Fibroblast of skin of left biceps (primary cell): ENCODE measurements at regions not wholly inside any gene's neighbourhood (a gene's known extent, or its start where the extent isn't known, plus 50 kb on each side); places are given as distances from the start of the nearest gene placed in this dataset.
"Not testable (repeated sequence)": the region's sequence is repeated elsewhere in the genome, so short reads cannot be mapped to it uniquely, and the experiment has no call there.

Source experiments
- DNase-seq, 2 experiments: peaks; one replicate each; pipeline ENCODE4 v3.0.0-alpha.2; 2013; ENCODE audit warnings: low read depth in 2 of 2

- no peak for DNase-seq
Measured at GRCh38 chr5:159783726-159784247, 132.5 kb upstream of the ADRA1B start.

DNA sequence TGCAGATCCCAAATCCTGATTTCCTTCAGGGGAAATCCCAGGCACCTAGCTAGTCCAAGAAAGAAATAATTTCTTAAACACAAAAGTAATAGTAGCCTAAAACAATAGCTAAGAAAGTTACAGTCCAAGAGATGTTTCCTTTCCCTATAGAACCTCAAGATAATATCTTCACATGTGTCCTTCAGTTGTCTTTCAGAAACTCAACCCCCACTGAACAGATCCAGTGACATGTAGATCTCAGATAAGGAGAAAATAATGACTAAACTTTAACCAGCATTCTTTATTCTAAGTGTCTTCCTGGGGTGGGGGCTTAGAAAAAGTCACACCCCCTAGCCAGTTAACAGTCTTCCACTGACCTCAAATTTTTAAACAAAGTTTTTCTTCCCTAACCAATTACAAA is 131.3 kb upstream of the ADRA1B start:
- DNase-seq = no peak

- DNase-seq = no peak
Measured at GRCh38 chr5:159785656-159786055, 130.6 kb upstream of the ADRA1B start.

DNA sequence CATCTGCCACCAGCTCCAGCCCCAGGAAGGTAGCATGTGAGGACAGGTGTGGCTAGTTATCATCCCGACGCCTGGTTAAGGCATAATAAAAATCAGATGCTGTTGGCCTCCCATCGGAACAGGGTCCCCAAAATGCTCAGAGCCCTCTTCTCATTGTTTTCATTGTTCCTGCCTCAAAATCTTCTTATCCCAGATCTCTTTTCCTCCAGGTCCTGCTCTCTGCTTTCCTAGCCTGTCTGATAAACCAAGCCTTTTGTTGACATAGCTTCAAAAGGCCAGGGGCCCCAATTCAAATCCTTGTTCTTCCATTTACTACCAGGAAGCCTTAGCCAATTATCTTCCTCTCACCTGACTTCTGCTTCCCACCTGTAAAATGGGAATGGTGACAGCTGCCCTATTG is 130.1 kb upstream of the ADRA1B start:
- no peak for DNase-seq

- DNase-seq = peak; percentile 70 to 73
Measured at GRCh38 chr5:159786901-159787691, 129.2 kb upstream of the ADRA1B start.

GRCh38 chr5:159787837-159788236 is 128.4 kb upstream of the ADRA1B start:
- no peak for DNase-seq

DNA sequence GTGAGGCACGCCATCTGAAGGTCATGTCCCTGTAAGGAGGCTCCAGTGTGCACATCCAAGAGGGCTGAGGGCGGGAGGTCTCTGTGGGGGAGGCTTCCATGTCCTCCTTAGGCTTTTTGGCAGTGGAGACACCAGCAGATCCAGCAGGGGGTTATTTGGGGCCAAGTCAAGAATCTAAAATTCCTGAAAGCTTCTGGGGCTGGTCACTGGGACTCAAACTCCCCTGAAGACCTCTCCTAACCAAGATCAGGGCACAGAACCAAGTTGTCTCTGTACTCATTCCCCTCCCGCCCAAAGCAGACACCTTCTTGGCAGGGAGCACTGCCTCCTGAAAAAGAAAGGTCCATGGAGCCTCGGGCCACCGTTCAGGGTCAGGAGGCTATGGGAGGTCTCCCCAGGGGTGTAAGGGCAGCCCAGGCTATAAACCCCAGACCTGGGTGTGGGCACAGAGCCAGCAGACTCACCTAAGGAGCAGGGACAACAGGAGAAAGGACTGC is 127.4 kb upstream of the ADRA1B start:
- no peak for DNase-seq

DNA sequence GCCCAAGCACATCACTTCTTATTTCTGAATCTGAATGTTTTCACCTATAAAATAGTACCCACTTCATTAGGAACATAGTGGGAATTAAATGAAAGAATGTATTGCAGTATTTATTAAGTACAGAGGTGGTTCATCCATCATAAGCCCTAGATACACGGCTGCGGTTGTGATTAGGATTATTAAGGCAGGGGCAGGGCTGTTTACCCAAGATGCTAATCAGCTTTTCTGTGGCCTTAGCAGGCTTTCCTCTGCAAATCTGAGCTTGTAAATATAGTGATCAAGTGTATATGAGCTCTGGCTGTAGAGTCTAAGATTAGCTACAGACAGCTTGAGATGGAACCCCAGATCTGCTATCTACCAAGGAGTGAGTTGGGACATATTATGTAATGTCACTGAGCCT is 124.1 kb upstream of the ADRA1B start:
- DNase-seq = no peak

DNA sequence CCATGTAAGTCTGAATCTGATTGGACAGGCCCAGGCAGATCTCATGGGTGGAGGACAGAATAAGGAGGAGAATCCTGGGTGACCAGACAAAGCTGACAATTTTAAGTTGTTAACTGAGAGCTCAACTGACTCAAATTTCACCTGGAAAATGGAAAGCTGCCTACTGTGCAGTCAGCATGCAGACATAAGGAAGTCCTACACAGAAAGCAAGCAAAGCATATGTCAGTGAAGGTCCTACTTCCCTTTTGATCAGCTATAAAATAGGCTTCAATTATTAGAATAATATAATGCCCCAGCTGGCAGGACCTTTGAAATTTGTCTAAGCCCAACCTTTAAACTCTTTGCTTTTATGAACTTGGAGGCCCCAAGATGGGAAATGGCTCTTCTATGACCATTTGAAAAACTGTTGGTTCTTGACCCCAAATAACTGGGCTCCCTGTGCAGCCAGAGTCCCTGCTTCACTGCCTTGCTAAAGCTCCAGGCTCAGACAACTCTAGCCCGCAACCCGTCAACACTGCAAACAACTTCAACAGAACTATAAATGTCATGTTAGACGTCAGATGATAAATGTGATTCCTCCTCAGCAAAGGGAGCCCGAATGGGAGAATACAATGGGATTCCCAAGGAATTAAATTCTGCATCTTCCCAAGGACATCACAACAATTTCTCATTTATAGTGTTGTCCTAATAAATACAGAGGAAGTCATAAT is 118.9 kb upstream of the ADRA1B start:
- DNase-seq = no peak

DNA sequence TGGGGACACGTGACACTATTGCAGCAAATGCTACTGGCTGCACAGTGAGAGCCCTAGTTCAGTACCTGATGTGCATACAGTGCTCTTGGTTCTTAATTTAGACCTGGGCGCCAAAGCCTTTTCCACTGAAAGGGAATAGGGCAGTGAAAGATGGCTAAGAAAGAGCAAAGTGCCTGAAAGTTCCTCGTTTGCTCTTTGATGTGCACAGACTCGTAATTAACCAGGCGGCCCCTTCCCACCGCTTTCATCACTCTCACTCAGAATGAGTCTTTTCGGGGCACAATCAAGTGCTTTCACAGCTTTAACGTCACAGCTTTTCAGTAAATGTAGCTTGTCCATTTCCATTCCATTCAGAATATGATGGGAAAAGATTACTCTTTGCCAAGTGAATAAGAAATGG is 116.6 kb upstream of the ADRA1B start:
- DNase-seq = no peak

- no peak for DNase-seq
Measured at GRCh38 chr5:159800131-159800840, 116.0 kb upstream of the ADRA1B start.

DNA sequence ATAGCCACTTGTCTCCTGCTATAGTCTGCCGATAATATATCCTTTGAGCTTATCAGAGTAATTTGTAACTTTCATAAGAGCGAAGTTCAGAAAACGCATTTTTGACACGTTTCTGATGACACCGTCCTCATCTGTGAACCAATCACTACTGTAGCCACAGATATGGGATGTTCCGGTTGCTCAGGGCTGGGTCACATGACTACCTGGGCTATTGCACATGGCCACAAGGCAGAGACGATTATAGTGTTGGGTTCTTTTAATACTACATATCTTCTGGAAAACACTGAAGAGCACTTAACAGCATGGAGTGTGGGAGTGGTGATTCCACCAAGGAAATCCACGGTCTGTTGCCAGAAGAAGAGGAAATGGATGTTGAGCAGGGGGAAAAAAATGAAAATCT is 115.0 kb upstream of the ADRA1B start:
- DNase-seq = no peak

DNA sequence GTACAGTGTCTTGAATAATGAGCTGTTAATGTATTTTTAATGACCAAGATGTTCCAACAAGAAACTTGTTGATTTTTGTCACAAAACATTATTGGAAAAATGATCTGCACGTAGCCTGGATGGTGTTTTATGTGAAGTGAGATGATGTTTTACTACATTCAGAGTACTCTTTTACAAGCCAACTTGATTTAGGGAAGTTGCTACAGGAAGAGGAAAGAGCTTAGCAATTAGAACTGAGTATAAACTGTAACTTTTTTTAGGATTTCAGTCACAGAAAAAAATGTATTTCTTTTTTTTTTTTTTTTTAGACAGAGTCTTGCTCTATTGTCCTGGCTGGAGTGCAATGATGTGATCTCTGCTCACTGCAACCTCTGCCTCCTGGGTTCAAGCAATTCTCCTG is 113.6 kb upstream of the ADRA1B start:
- no peak for DNase-seq

GRCh38 chr5:159804121-159804520 is 112.2 kb upstream of the ADRA1B start:
- DNase-seq = no peak

DNA sequence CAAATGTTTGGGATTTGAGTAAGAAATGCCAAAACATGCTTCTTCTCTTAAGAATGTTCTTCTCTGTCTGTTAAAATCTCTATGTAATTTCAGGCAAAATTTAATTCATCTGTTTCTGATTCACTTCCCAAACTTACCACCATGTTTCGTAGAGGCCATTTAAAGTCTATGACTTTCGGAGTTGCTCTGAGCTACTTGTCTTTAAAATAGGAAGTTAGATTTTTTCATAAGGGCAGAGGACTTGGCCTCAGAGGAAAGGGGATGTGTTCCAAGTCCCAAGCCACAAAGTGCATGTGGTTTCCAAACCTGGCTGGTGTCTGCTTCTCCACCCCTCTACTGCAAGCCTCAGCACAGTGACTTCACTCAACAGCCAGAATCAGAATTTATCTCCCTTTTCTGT is 111.3 kb upstream of the ADRA1B start:
- no peak for DNase-seq

DNA sequence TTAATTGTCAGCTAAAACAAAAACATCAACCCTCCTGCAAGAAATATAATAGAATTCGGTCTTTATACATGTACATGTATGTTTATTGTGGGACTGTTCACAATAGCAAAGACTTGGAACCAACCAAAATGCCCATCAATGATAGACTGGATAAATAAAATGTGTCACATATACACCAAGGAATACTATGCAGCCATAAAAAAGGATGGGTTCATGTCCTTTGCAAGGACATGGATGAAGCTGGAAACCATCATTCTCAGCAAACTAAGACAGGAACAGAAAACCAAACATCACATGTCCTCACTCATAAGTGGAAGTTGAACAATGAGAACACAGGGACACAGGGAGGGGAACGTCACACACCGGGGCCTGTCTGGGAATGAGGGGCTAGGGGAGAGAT is 109.1 kb upstream of the ADRA1B start:
- not testable (repeated sequence) for DNase-seq

GRCh38 chr5:159807586-159807985 is 108.7 kb upstream of the ADRA1B start:
- no peak for DNase-seq

DNA sequence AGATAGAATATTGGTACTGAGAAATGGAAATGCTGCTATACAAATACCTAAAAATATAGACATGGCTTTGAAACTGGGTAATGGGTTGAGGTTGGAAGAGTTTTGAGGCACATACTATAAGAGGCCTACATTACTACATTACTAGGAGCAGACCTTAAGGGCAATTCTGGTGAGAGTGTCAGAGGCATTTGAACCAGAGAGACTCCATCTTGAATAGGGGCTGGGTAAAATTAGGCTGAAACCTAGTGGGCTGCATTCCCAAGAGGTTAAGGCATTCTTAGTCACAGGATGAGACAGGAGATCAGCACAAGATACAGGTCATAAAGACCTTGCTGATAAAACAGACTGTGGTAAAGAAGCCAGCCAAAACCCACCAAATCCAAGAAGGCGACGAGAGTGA is 104.6 kb upstream of the ADRA1B start:
- DNase-seq = no peak

DNA sequence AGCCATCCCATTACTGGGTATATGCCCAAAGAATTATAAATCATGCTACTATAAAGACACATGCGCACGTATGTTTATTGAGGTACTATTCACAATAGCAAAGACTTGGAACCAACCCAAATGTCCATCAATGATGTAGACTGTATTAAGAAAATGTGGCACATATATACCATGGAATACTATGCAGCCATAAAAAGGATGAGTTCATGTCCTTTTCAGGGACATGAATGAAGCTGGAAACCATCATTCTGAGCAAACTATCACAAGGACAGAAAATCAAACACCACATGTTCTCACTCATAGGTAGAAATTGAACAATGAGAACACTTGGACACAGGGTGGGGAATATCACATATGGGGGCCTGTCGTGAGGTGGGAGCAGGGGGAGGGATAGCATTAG is 103.5 kb upstream of the ADRA1B start:
- not testable (repeated sequence) for DNase-seq

- DNase-seq = no peak
Measured at GRCh38 chr5:159814222-159814621, 102.1 kb upstream of the ADRA1B start.

GRCh38 chr5:159814805-159815585 is 101.3 kb upstream of the ADRA1B start:
- no peak for DNase-seq
